NT2/D1 (cell line): ENCODE measurements at regions not wholly inside any gene's neighbourhood (a gene's known extent, or its start where the extent isn't known, plus 50 kb on each side); places are given as distances from the start of the nearest gene placed in this dataset.
"Not testable (repeated sequence)": the region's sequence is repeated elsewhere in the genome, so short reads cannot be mapped to it uniquely, and the experiment has no call there.

ENCODE experiments used
- SUZ12 ChIP-seq: IDR thresholded peaks from 2 replicates; pipeline ENCODE4 v1.6.1; 2011; ENCODE audit not compliant: insufficient read length, insufficient read depth; ENCODE audit errors: extremely low read depth
- YY1 ChIP-seq: IDR thresholded peaks from 2 replicates; pipeline ENCODE4 v1.6.1; 2011; ENCODE audit not compliant: insufficient read length, insufficient read depth
- ZNF274 ChIP-seq: IDR thresholded peaks from 2 replicates; pipeline ENCODE4 v1.6.1; 2011; ENCODE audit warnings: mild to moderate bottlenecking, low read depth, low read length

GRCh38 chr3:195635262-195635873, 51.6 kb upstream of the APOD start:
- TF ChIP-seq ZNF274, YY1, SUZ12: not testable (repeated sequence)
